ENCODE measurements at regions not wholly inside any gene's neighbourhood (a gene's known extent, or its start where the extent isn't known, plus 50 kb on each side); places are given as distances from the start of the nearest gene placed in this dataset.

DNA sequence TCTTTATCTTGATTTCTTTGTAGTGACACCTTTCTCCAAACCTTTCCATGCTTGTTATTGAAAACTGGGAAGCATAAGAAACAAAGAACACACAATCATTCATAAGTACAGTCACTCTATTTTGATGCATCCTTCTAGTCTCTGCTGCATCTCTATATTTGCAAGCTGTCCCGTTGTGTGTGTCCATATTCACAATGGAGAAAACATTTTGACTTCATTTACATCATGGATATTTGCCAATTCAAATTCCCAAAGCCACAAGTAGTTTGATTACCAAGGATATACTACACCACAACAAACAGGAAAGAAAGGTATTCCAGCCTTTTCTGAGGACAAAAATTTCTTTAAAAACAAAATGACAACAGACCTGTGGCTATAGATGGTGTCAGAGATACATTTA is 673.8 kb downstream of the STIM2 start:
- DNase-seq: no peak

- no peak for DNase-seq
Observed at GRCh38 chr4:27568236-27568951, 707.8 kb downstream of the STIM2 start.

- no peak for DNase-seq
Observed at GRCh38 chr4:27568952-27569319, 708.3 kb downstream of the STIM2 start.

GRCh38 chr4:27574743-27575142 is 714.1 kb downstream of the STIM2 start:
- DNase-seq: no peak

DNA sequence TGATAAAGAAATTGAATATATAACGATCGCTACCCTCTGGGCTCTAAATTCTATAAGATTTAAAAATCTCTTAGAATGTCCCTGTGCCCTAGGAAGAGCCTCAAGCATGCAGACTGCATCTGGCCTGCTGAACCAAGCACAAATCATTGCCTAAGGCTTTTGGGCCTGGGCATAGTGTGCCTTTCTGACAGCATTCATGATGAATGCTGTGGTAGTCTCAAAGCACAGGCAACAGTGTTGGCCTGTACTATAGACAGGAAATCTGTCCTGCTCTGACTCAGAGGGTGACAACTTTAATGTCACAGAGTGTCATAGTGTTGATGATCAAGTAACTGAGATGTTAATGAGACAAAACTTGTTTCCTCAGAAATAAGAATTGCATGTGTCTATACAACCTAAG is 717.3 kb downstream of the STIM2 start:
- no peak for DNase-seq

GRCh38 chr4:27592738-27593137 is 732.1 kb downstream of the STIM2 start:
- DNase-seq: no peak

DNA sequence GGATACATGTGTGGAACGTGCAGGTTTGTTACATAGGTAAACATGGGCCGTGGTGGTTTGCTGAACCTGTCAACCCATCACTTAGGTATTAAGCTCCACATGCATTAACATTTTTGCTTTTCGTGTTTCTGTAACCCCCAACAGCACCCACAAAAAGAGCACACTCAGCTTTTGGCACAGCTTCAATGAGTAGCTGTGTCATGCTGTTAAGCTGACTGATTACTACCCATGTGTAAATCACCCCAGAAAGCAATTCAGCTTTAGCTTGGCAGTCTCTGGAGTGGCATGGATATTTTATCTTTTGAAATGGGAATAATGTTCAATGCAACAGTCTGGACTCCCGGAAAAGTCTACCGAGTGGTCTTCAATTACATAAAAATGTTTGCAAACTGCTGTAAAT is 734.3 kb downstream of the STIM2 start:
- no peak for DNase-seq

GRCh38 chr4:27595571-27596360 is 735.1 kb downstream of the STIM2 start:
- DNase-seq: no peak

GRCh38 chr4:27602172-27602571 is 741.5 kb downstream of the STIM2 start:
- no peak for DNase-seq

- DNase-seq: no peak
Observed at GRCh38 chr4:27604692-27605091, 744.1 kb downstream of the STIM2 start.

GRCh38 chr4:27616166-27616565 is 755.5 kb downstream of the STIM2 start:
- DNase-seq: no peak

- DNase-seq: no peak
Observed at GRCh38 chr4:27619435-27619834, 758.8 kb downstream of the STIM2 start.

DNA sequence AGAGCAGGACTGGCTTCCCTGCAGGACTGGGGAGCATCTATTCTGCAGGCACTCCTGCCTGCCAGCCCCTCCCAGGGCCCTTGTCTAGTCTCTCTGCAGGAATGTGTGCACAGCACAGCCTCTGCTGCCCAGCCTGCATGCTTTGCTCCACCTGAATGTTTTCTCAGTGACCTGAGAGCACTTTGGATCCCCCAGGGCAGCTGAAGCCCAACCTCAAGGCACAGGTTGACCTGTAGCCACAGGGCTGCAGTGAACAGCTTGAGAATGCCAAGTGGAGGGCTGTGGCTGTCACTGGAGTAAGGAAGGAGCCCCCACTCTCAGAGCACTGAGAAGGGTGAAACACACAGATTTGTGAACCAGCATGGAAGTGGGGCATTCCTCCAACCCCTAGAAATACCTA is 760.2 kb downstream of the STIM2 start:
- no peak for DNase-seq

DNA sequence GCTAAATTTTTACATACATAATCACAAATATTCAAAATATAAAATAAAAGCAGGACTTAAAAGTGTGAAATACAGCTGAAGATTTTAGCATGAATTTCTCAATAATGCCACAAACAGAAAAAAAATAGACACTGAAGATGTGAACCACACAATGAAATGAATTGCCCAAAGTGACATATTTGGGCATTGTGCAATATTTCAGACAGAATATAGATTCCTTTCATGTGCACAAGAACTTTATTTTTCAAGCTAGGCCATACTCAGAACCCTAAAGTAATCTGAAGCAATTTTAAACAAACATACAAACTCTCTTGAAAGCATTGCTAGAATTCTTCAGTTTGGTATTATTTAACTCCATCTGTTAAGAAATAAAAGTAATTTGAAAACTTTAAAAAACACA is 764.1 kb downstream of the STIM2 start:
- DNase-seq: no peak

GRCh38 chr4:27628609-27629008 is 768.0 kb downstream of the STIM2 start:
- no peak for DNase-seq

GRCh38 chr4:27629532-27630225 is 769.0 kb downstream of the STIM2 start:
- no peak for DNase-seq

DNA sequence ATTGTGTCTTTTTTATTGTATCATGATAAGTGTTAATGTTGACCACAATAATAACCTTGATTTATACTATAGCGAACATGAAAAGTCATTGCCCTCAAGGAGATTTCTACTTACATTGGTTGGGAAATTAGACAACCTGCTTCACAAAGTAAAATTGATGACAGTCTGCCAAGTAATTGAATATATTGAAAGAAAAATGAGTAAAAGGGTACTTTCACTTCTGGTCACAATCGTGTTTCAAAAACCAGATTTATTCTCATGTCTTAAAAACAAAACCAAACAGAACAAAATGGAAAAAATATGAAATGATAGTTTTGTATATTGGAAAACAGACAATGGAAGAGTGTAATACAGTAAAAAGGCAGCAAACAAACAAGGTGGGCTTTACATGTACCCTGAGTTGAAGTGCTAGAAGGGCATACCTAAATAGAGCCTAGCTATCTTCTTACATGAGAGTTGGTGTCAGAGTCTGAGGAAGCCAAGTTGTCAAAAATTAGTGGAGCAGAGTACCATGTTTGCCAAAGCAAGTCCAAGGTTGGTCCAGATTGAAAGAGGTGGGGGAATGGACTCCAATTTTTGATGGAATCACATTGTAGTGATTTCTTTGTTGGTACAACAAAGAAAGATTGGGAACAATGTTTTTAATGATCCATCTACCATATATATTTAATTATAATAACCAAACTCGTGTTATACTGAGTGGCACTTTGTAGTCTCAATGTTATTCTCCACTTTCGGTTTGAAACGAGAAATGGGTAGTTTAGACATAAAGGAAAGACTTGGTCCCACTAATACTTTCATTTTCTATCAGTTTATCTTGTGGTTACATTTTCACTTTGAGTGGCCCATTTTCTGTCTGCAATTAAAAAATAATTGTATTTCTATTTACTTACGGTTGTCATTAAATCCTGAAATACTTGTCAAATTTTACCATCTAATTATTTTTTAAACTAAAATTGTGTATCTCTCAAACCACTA is 775.6 kb downstream of the STIM2 start:
- DNase-seq: no peak

DNA sequence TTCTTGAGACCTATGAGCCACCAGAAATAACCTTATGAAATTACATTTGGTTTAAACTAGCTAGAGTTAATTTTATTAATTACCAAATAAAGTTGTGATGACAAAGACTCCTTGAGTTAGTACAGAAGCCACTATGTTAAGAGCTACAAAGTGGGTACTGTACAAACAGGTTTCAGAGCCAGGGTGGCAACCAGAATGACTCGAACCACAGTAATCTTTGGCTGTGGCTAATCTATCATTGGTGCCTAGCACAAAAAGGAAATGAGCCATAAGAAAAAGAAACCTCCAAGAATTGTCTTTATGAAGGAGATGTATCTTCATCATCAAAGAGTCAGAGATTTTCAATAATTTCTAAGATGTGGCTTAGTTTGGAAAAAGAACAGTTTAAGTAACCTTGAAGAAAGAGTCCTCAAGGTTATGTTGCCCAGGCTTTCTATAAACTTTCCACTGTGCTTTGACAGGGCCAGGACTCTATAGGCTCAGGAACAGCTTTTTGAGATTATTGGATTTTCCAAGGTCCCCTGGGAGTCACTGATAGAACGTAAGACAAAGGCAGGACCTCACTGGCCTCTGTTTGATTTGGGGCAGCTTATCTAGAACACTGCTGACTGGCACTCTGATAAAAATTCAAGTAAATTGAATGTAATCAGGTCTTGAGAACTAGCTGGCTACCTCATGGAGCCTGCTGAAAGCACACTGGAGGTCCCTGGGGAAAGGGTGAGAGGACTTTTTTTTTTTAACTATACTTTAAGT is 777.7 kb downstream of the STIM2 start:
- no peak for DNase-seq

DNA sequence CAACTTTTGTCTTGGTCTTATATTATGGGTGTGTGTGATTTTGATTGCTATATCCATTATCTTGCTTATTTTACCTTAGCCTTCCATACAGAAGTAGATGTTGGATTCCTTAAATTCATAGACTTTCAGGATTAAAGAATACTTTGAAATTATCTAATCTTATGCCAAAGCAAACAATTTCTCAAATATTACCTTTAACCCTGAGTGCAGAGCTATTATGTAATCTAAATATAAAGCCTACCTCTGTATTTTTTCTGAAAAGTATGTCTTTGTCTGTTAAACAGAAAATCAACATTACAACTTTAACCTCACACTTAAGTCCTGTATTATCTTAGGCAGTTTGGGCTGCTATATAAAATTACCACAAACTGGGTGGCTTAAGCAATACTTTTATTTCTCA is 782.5 kb downstream of the STIM2 start:
- DNase-seq: no peak

DNA sequence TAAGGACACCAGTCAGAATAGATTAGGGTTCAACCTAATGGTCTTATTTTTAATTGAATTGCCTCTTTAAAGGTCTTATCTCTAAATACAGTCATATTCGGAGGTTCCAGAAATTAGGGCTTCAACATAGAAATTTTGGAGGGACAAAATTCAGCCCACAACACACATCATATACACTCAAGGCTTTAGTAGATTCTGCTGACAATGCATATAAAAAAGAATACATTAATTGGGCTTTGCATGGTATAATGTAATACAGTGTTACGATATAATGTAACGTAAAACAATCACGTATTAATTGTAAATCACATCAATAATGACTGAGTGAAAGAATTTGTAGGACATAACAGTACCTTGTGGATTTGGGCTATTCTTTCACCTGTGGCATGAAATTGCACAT is 787.8 kb downstream of the STIM2 start:
- DNase-seq: no peak

DNA sequence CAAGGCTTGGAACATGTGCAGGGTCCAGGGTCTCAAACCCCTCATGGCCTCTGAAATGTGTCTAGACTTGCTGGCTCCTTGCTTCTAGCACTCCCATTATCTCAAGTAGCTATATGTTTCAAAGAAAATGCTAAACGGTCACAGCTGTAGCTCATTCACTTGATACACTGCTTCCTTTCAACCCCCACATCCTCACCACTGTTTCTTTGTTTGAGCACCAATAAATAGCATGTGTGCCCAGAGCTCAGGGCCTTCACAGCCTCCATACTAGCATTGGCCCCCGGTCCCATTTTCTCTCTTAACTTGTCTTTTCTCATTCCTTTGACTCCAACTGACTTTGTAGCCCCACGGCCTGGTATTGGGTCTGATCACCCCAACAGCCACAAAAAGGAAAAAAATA is 801.8 kb downstream of the STIM2 start:
- DNase-seq: no peak

- no peak for DNase-seq
Observed at GRCh38 chr4:27666943-27667342, 806.3 kb downstream of the STIM2 start.

Measured in right kidney (tissue), 1 donor.